SK-N-SH (cell line): ENCODE measurements at regions not wholly inside any gene's neighbourhood (a gene's known extent, or its start where the extent isn't known, plus 50 kb on each side); places are given as distances from the start of the nearest gene placed in this dataset.

ENCODE experiments used
- CTCF ChIA-PET: fragments of 300-600, 350-600 bp; formaldehyde crosslinking; extraction: SDS; loops from one replicate; lab custom pipeline; 2021; lab: Yijun Ruan, JAX
- POLR2A ChIA-PET: fragments of 350-600 bp; sonication (Branson Sonifier 250); formaldehyde crosslinking; extraction: SDS; loops from one replicate; lab custom pipeline; 2020; ENCODE audit warnings: antibody characterized with exemption, inconsistent platforms; lab: Yijun Ruan, JAX
- DNase-seq: peaks from one replicate; pipeline ENCODE4 v3.0.0; 2012
- H2AFZ ChIP-seq: fragments of 200-600 bp; sonication (generic); 2 replicates; pipeline ENCODE4 v1.8.1; 2016; ENCODE audit warnings: antibody characterized with exemption, mild to moderate bottlenecking, low read depth
- H3F3A ChIP-seq: fragments of 200-600 bp; sonication (generic); replicated peaks from 2 replicates; pipeline ENCODE3; 2016; ENCODE audit warnings: antibody characterized with exemption, mild to moderate bottlenecking; ENCODE audit not compliant: insufficient read depth
- H3K27ac ChIP-seq, 2 experiments: fragments of 200-500 bp in 1 of 2; fragments of 200-600 bp in 1 of 2; sonication (Bioruptor generic) in 1 of 2; sonication (generic), shearing (Covaris generic) in 1 of 2; 2 replicates each; pipeline versions ENCODE4 v1.5.1 to v1.6.1; 2014 to 2016; ENCODE audit warnings: low read depth in 2 of 2, inconsistent platforms in 1 of 2, low read length in 1 of 2, mild to moderate bottlenecking in 1 of 2, mixed read lengths in 1 of 2
- H3K27me3 ChIP-seq: fragments of 200-600 bp; sonication (generic), shearing (Covaris generic); 2 replicates; pipeline ENCODE4 v1.6.1; 2016; ENCODE audit warnings: mixed run types; ENCODE audit not compliant: insufficient read depth
- H3K36me3 ChIP-seq, 2 experiments: fragments of 200-500 bp in 1 of 2; fragments of 200-600 bp in 1 of 2; sonication (Bioruptor generic) in 1 of 2; sonication (generic) in 1 of 2; replicated peaks in 1 of 2; 2 replicates each; pipeline versions ENCODE3 to v1.5.1; 2014 to 2016; ENCODE audit warnings: low read length in 1 of 2, mild to moderate bottlenecking in 1 of 2; ENCODE audit not compliant: insufficient read depth in 2 of 2, control insufficient read depth in 1 of 2
- H3K4me1 ChIP-seq, 2 experiments: fragments of 200-500 bp in 1 of 2; fragments of 200-600 bp in 1 of 2; sonication (Bioruptor generic) in 1 of 2; sonication (generic), shearing (Covaris generic) in 1 of 2; 2 replicates each; pipeline versions ENCODE4 v1.5.1 to v1.6.1; 2014 to 2016; ENCODE audit warnings: low read depth in 1 of 2, low read length in 1 of 2, mixed run types in 1 of 2; ENCODE audit not compliant: insufficient read depth in 2 of 2, control insufficient read depth in 1 of 2
- H3K4me2 ChIP-seq: fragments of 200-600 bp; sonication (generic), shearing (Covaris generic); 2 replicates; pipeline ENCODE4 v1.6.1; 2017; ENCODE audit warnings: mixed run types
- H3K4me3 ChIP-seq, 2 experiments: fragments of 200-500 bp in 1 of 2; fragments of 200-600 bp in 1 of 2; sonication (Bioruptor generic) in 1 of 2; sonication (generic), shearing (Covaris generic) in 1 of 2; 2 replicates each; pipeline versions ENCODE4 v1.5.1 to v1.8.1; 2014 to 2016; ENCODE audit warnings: low read depth in 2 of 2, inconsistent platforms in 1 of 2, low read length in 1 of 2, mild to moderate bottlenecking in 1 of 2, mixed read lengths in 1 of 2, moderate library complexity in 1 of 2
- H3K79me2 ChIP-seq: fragments of 200-600 bp; sonication (generic); 2 replicates; pipeline ENCODE4 v1.8.1; 2017; ENCODE audit warnings: mild to moderate bottlenecking; ENCODE audit not compliant: insufficient read depth
- H3K9ac ChIP-seq: fragments of 200-600 bp; sonication (generic); 2 replicates; pipeline ENCODE4 v1.6.1; 2017; ENCODE audit warnings: mixed run types
- H3K9me2 ChIP-seq: fragments of 200-600 bp; sonication (generic); 2 replicates; pipeline ENCODE4 v1.6.1; 2017; ENCODE audit warnings: mixed run types
- H3K9me3 ChIP-seq: fragments of 200-600 bp; sonication (generic); 2 replicates; pipeline ENCODE4 v1.6.1; 2017; ENCODE audit warnings: mixed run types, mild to moderate bottlenecking, moderate library complexity
- H4K20me1 ChIP-seq: fragments of 200-600 bp; sonication (generic); 2 replicates; pipeline ENCODE4 v1.6.1; 2017; ENCODE audit warnings: mild to moderate bottlenecking, mixed run types; ENCODE audit not compliant: insufficient read depth
- CHD2 ChIP-seq: fragments of 150-350 bp; IDR thresholded peaks from 2 replicates; pipeline ENCODE4 v1.6.1; 2018; ENCODE audit warnings: low read length; ENCODE audit not compliant: partially characterized antibody
- FOSL2 ChIP-seq: IDR thresholded peaks from 2 replicates; pipeline ENCODE4 v1.4.0; 2012; ENCODE audit warnings: low read depth, mild to moderate bottlenecking, moderate library complexity, borderline replicate concordance
- GABPA ChIP-seq: IDR thresholded peaks from 2 replicates; pipeline ENCODE4 v1.4.0; 2012; ENCODE audit warnings: low read depth, mild to moderate bottlenecking
- GATA2 ChIP-seq: sonication (generic); formaldehyde crosslinking; IDR thresholded peaks from 2 replicates; pipeline ENCODE4 v1.5.0; 2020; ENCODE audit warnings: mild to moderate bottlenecking, missing genetic modification reagents
- IRF3 ChIP-seq: fragments of 150-350 bp; IDR thresholded peaks from 2 replicates; pipeline ENCODE4 v1.6.1; 2016; ENCODE audit warnings: mild to moderate bottlenecking, low read depth, low read length
- JUND ChIP-seq: IDR thresholded peaks from 2 replicates; pipeline ENCODE4 v1.4.0; 2012
- MAX ChIP-seq: IDR thresholded peaks from 2 replicates; pipeline ENCODE4 v1.4.0; 2012; ENCODE audit warnings: low read depth
- MEF2A ChIP-seq: IDR thresholded peaks from 2 replicates; pipeline ENCODE4 v1.4.0; 2012; ENCODE audit warnings: low read depth, borderline replicate concordance
- NFIC ChIP-seq: IDR thresholded peaks from 2 replicates; pipeline ENCODE4 v1.4.0; 2012; ENCODE audit warnings: borderline replicate concordance
- NRF1 ChIP-seq: IDR thresholded peaks from 2 replicates; pipeline ENCODE4 v1.6.1; 2012; ENCODE audit warnings: low read depth, mild to moderate bottlenecking, low read length
- RAD21 ChIP-seq: IDR thresholded peaks from 2 replicates; pipeline ENCODE4 v1.6.1; 2012; ENCODE audit warnings: mild to moderate bottlenecking, low read length
- RCOR1 ChIP-seq: fragments of 150-350 bp; IDR thresholded peaks from 2 replicates; pipeline ENCODE4 v1.6.1; 2017; ENCODE audit warnings: antibody characterized with exemption, low read length
- REST ChIP-seq: IDR thresholded peaks from 2 replicates; pipeline ENCODE4 v1.6.1; 2012; ENCODE audit warnings: mild to moderate bottlenecking, low read depth, low read length, moderate library complexity
- SIN3A ChIP-seq: IDR thresholded peaks from 2 replicates; pipeline ENCODE4 v1.6.1; 2012; ENCODE audit warnings: low read depth, mild to moderate bottlenecking, low read length, moderate library complexity, borderline replicate concordance
- SMC3 ChIP-seq: IDR thresholded peaks from 2 replicates; pipeline ENCODE4 v1.6.1; 2012; ENCODE audit warnings: low read depth, low read length, improper control_type of control experiment
- TAF1 ChIP-seq: IDR thresholded peaks from 2 replicates; pipeline ENCODE4 v1.6.1; 2012; ENCODE audit warnings: low read depth, mild to moderate bottlenecking, low read length, moderate library complexity, borderline replicate concordance
- TEAD4 ChIP-seq: IDR thresholded peaks from 2 replicates; pipeline ENCODE4 v1.4.0; 2012; ENCODE audit warnings: mild to moderate bottlenecking, borderline replicate concordance; ENCODE audit not compliant: insufficient read depth
- YY1 ChIP-seq: IDR thresholded peaks from 2 replicates; pipeline ENCODE4 v1.4.0; 2012; ENCODE audit warnings: low read depth, mild to moderate bottlenecking
- ZBTB33 ChIP-seq: IDR thresholded peaks from 2 replicates; pipeline ENCODE4 v1.4.0; 2012; ENCODE audit warnings: low read depth, borderline replicate concordance
- WGBS: methylation state at CpG from one replicate; pipeline ENCODE4 v1.1.6; 2017; ENCODE audit warnings: low lambda C conversion rate; 5-methylcytosine and 5-hydroxymethylcytosine counted together

- Histone ChIP-seq H3K36me3 (no peaks in the 10 kb centered on the region), H3K4me1 (no peaks in the 10 kb centered on the region; a peak in 1 of 4 replicates), H3K27ac (no peak overlapping the region), H3K9me3 (no peaks in the 10 kb centered on the region), H3K9ac (no peak overlapping the region), H2AFZ (no peak overlapping the region), H3K9me2 (no peaks in the 10 kb centered on the region), H3K27me3 (no peaks in the 10 kb centered on the region), H3F3A (no peaks in the 10 kb centered on the region), H3K4me2 (no peak overlapping the region), H4K20me1 (no peaks in the 10 kb centered on the region), H3K79me2 (no peaks in the 10 kb centered on the region), H3K4me3 (no peak overlapping the region)
- DNase-seq, result no peak
- ChIA-PET POLR2A (no interaction called here), CTCF (no interaction called here)
- TF ChIP-seq SIN3A (no peak), GABPA (no peak), TAF1 (no peak), GATA2 (CRISPR knock-in tag) (no peak), REST (no peak), CHD2 (no peak), FOSL2 (no peak)
- 39% methylated on average over 9 of the region's 9 CpGs for WGBS
Measured at GRCh38 chr1:11596295-11596694, 57.9 kb downstream of the FBXO2 start.

GRCh38 chr1:11595285-11595684 is 58.9 kb downstream of the FBXO2 start:
- no peaks in the 10 kb centered on the region; a peak in 1 of 4 replicates for H3K4me1 ChIP-seq
- CTCF ChIA-PET, result interaction anchor here (2.4 kb wide), 1 partner anchor 47 kb away, joined by 7 read pairs; no protein-coding TSS in a partner anchor
- no peak for DNase-seq
- H3K36me3 ChIP-seq, result no peaks in the 10 kb centered on the region
- WGBS, result 42% methylated on average over 4 of the region's 4 CpGs
- TF ChIP-seq NRF1 (no peak), RCOR1 (no peak), MAX (no peak), YY1 (no peak), JUND (no peak), TAF1 (no peak), SMC3 (no peak), IRF3 (no peak), FOSL2 (no peak), NFIC (no peak), TEAD4 (no peak), GATA2 (CRISPR knock-in tag) (no peak), MEF2A (no peak), RAD21 (no peak), ZBTB33 (no peak)
- no peak overlapping the region for H3K27ac ChIP-seq
- no peak overlapping the region for H3K4me3 ChIP-seq
- no peaks in the 10 kb centered on the region for H4K20me1 ChIP-seq
- no peaks in the 10 kb centered on the region for H3K9me3 ChIP-seq
- H3K27me3 ChIP-seq, result no peaks in the 10 kb centered on the region
- H2AFZ ChIP-seq, result no peak overlapping the region
- H3K9me2 ChIP-seq, result no peaks in the 10 kb centered on the region
- no peaks in the 10 kb centered on the region for H3F3A ChIP-seq
- H3K9ac ChIP-seq, result no peak overlapping the region
- POLR2A ChIA-PET, result no interaction called here
- no peaks in the 10 kb centered on the region for H3K79me2 ChIP-seq
- no peak overlapping the region for H3K4me2 ChIP-seq
